Liver (tissue), 8 donors: ENCODE measurements at regions not wholly inside any gene's neighbourhood (a gene's known extent, or its start where the extent isn't known, plus 50 kb on each side); places are given as distances from the start of the nearest gene placed in this dataset.

Experiments
- DNase-seq: peaks from one replicate; pipeline ENCODE4 v3.0.0-alpha.2; 2017; ENCODE audit warnings: low spot score
- H3K27ac ChIP-seq, 2 donors: one replicate each; pipeline ENCODE4 v1.7.0; 2013; ENCODE audit warnings: inconsistent platforms in 2 of 2, low read length in 2 of 2, control low read depth in 1 of 2, low read depth in 1 of 2, mild to moderate bottlenecking in 1 of 2
- H3K27me3 ChIP-seq, 4 donors: one replicate each; pipeline versions ENCODE4 v1.6.1 to v1.7.0; 2013; ENCODE audit warnings: low read length in 3 of 4, inconsistent platforms in 1 of 4, mild to moderate bottlenecking in 1 of 4, moderate library complexity in 1 of 4; ENCODE audit not compliant: control insufficient read depth in 4 of 4, insufficient read depth in 4 of 4
- H3K36me3 ChIP-seq, 4 donors: one replicate each; pipeline versions ENCODE4 v1.6.1 to v1.7.0; 2013; ENCODE audit warnings: low read length in 3 of 4, mild to moderate bottlenecking in 3 of 4, low read depth in 1 of 4, moderate library complexity in 1 of 4; ENCODE audit not compliant: control insufficient read depth in 4 of 4, insufficient read depth in 3 of 4
- H3K4me1 ChIP-seq, 4 donors: one replicate each; pipeline versions ENCODE4 v1.6.1 to v1.7.0; 2013; ENCODE audit warnings: low read length in 3 of 4, mild to moderate bottlenecking in 3 of 4, moderate library complexity in 1 of 4; ENCODE audit not compliant: control insufficient read depth in 4 of 4, insufficient read depth in 4 of 4
- H3K4me3 ChIP-seq, 3 donors: one replicate each; pipeline versions ENCODE4 v1.6.1 to v1.7.0; 2013; ENCODE audit warnings: low read length in 3 of 3, control low read depth in 1 of 3, low read depth in 1 of 3, mild to moderate bottlenecking in 1 of 3
- H3K9ac ChIP-seq, 2 donors: one replicate each; pipeline ENCODE4 v1.7.0; 2013; ENCODE audit warnings: low read length in 2 of 2, mild to moderate bottlenecking in 2 of 2, moderate library complexity in 2 of 2, control low read depth in 1 of 2, low read depth in 1 of 2
- H3K9me3 ChIP-seq, 4 donors: one replicate each; pipeline versions ENCODE4 v1.6.1 to v1.7.0; 2013; ENCODE audit warnings: low read length in 3 of 4; ENCODE audit not compliant: control insufficient read depth in 4 of 4
- EGR1 ChIP-seq, 2 donors: IDR thresholded peaks; 2 replicates each; pipeline ENCODE4 v1.6.1; 2016 to 2018; ENCODE audit warnings: antibody characterized with exemption in 2 of 2, low read depth in 2 of 2
- FOXA1 ChIP-seq: IDR thresholded peaks from 2 replicates; pipeline ENCODE4 v1.6.1; 2016; ENCODE audit warnings: antibody characterized with exemption
- FOXA2 ChIP-seq: IDR thresholded peaks from 2 replicates; pipeline ENCODE4 v1.6.1; 2016; ENCODE audit warnings: antibody characterized with exemption
- GABPA ChIP-seq, 2 donors: IDR thresholded peaks in 1 of 2; conservative IDR thresholded peaks in 1 of 2; 2 replicates each; pipeline ENCODE4 v1.6.1; 2016; ENCODE audit warnings: antibody characterized with exemption in 2 of 2, mild to moderate bottlenecking in 1 of 2, moderate library complexity in 1 of 2
- HNF4A ChIP-seq, 2 donors: conservative IDR thresholded peaks; 2 replicates each; pipeline ENCODE4 v1.6.1; 2016; ENCODE audit warnings: antibody characterized with exemption in 2 of 2, mild to moderate bottlenecking in 2 of 2
- HNF4G ChIP-seq: IDR thresholded peaks from 2 replicates; pipeline ENCODE4 v1.6.1; 2016; ENCODE audit warnings: antibody characterized with exemption
- JUND ChIP-seq, 2 donors: IDR thresholded peaks; 2 replicates each; pipeline ENCODE4 v1.6.1; 2016; ENCODE audit warnings: antibody characterized with exemption in 2 of 2
- NR2F2 ChIP-seq: IDR thresholded peaks from 2 replicates; pipeline ENCODE4 v1.6.1; 2016; ENCODE audit warnings: antibody characterized with exemption
- RAD21 ChIP-seq, 2 donors: IDR thresholded peaks; 2 replicates each; pipeline ENCODE4 v1.6.1; 2016; ENCODE audit warnings: antibody characterized with exemption in 2 of 2, mild to moderate bottlenecking in 2 of 2
- RXRA ChIP-seq, 2 donors: IDR thresholded peaks; 2 replicates each; pipeline ENCODE4 v1.6.1; 2017 to 2018; ENCODE audit warnings: antibody characterized with exemption in 2 of 2, mild to moderate bottlenecking in 1 of 2
- SP1 ChIP-seq: IDR thresholded peaks from 2 replicates; pipeline ENCODE4 v1.6.1; 2018; ENCODE audit warnings: antibody characterized with exemption, mild to moderate bottlenecking
- TAF1 ChIP-seq: conservative IDR thresholded peaks from 2 replicates; pipeline ENCODE4 v1.6.1; 2016; ENCODE audit warnings: antibody characterized with exemption, mild to moderate bottlenecking
- YY1 ChIP-seq: IDR thresholded peaks from 2 replicates; pipeline ENCODE4 v1.6.1; 2016; ENCODE audit warnings: antibody characterized with exemption, mild to moderate bottlenecking
- WGBS: extraction: QIAGEN DNeasy Blood & Tissue Kit; methylation state at CpG from one replicate; pipeline ENCODE4 v1.1.7; 2013; 5-methylcytosine and 5-hydroxymethylcytosine counted together
- TF ChIP-seq, protein P1 (sequence below): IDR thresholded peaks from 2 replicates; pipeline ENCODE4 v1.6.1; 2016; ENCODE audit warnings: antibody characterized with exemption
- TF ChIP-seq, protein P2 (sequence below): fragments of 150-350 bp; IDR thresholded peaks from 2 replicates; pipeline ENCODE4 v1.5.1; 2017; ENCODE audit warnings: improper control_type of control experiment, low read depth, low read length; ENCODE audit not compliant: missing input control
- TF ChIP-seq, protein P3 (sequence below): IDR thresholded peaks from 2 replicates; pipeline ENCODE4 v1.6.1; 2016; ENCODE audit warnings: antibody characterized with exemption
- TF ChIP-seq, protein P4 (sequence below): IDR thresholded peaks from 2 replicates; pipeline ENCODE4 v1.6.1; 2016; ENCODE audit warnings: antibody characterized with exemption
- TF ChIP-seq, protein P5 (sequence below): IDR thresholded peaks from 2 replicates; pipeline ENCODE4 v1.6.1; 2016; ENCODE audit warnings: antibody characterized with exemption, mild to moderate bottlenecking
- donor health status: healthy.
- donor health status: healthy.
- donor health status: healthy.
- donor health status: healthy.
- donor health status: healthy.

DNA sequence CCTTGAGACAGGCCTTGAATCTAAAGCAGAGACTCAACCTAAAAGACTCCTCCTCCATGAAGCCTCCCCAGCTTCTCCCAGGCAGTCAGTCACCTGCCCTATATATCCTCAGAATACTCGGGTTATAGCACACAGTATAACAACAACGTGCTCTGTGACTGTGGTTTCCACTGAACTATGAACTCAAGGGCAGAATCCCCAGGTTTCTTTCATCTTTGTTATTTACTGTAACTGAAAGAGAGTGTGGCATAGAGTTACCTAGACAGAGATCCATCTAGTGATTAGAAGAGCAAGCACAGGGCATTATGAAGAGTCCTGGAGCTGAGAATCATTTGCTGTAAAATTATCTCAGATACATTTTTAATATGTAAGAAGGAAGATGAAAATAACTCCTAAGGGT is 281.6 kb upstream of the ZNF521 start:
- H3K27ac ChIP-seq, result no peak overlapping the region
- 34% methylated on average over 2 of the region's 2 CpGs for WGBS
- H3K9ac ChIP-seq, result no peak overlapping the region
- no peaks in the 10 kb centered on the region for H3K36me3 ChIP-seq
- H3K27me3 ChIP-seq, result no peaks in the 10 kb centered on the region
- no peaks in the 10 kb centered on the region for H3K9me3 ChIP-seq
- H3K4me3 ChIP-seq, result no peak overlapping the region
- H3K4me1 ChIP-seq, result no peaks in the 10 kb centered on the region
- TF ChIP-seq GABPA (IDR thresholded peaks at IDR 0.05 in 1 of 2, conservative IDR thresholded peaks at IDR 0.05 in 1 of 2) (no peak), RXRA (IDR thresholded peaks at IDR 0.05) (no peak), JUND (IDR thresholded peaks at IDR 0.05) (no peak), RAD21 (IDR thresholded peaks at IDR 0.05) (no peak), YY1 (no peak), SP1 (no peak), NR2F2 (no peak), FOXA1 (no peak), TAF1 (no peak), HNF4A (conservative IDR thresholded peaks at IDR 0.05) (no peak), FOXA2 (no peak), EGR1 (IDR thresholded peaks at IDR 0.05; ENCODE audit: low read depth in 2 of 2) (no peak), HNF4G (no peak)
- TF ChIP-seq, protein P1, sequence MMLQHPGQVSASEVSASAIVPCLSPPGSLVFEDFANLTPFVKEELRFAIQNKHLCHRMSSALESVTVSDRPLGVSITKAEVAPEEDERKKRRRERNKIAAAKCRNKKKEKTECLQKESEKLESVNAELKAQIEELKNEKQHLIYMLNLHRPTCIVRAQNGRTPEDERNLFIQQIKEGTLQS, result no peak
- TF ChIP-seq, protein P2, sequence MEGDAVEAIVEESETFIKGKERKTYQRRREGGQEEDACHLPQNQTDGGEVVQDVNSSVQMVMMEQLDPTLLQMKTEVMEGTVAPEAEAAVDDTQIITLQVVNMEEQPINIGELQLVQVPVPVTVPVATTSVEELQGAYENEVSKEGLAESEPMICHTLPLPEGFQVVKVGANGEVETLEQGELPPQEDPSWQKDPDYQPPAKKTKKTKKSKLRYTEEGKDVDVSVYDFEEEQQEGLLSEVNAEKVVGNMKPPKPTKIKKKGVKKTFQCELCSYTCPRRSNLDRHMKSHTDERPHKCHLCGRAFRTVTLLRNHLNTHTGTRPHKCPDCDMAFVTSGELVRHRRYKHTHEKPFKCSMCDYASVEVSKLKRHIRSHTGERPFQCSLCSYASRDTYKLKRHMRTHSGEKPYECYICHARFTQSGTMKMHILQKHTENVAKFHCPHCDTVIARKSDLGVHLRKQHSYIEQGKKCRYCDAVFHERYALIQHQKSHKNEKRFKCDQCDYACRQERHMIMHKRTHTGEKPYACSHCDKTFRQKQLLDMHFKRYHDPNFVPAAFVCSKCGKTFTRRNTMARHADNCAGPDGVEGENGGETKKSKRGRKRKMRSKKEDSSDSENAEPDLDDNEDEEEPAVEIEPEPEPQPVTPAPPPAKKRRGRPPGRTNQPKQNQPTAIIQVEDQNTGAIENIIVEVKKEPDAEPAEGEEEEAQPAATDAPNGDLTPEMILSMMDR, result no peak
- TF ChIP-seq, protein P3, sequence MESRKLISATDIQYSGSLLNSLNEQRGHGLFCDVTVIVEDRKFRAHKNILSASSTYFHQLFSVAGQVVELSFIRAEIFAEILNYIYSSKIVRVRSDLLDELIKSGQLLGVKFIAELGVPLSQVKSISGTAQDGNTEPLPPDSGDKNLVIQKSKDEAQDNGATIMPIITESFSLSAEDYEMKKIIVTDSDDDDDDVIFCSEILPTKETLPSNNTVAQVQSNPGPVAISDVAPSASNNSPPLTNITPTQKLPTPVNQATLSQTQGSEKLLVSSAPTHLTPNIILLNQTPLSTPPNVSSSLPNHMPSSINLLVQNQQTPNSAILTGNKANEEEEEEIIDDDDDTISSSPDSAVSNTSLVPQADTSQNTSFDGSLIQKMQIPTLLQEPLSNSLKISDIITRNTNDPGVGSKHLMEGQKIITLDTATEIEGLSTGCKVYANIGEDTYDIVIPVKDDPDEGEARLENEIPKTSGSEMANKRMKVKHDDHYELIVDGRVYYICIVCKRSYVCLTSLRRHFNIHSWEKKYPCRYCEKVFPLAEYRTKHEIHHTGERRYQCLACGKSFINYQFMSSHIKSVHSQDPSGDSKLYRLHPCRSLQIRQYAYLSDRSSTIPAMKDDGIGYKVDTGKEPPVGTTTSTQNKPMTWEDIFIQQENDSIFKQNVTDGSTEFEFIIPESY, result no peak
- TF ChIP-seq, protein P4, sequence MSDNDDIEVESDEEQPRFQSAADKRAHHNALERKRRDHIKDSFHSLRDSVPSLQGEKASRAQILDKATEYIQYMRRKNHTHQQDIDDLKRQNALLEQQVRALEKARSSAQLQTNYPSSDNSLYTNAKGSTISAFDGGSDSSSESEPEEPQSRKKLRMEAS, result no peak
- TF ChIP-seq, protein P5, sequence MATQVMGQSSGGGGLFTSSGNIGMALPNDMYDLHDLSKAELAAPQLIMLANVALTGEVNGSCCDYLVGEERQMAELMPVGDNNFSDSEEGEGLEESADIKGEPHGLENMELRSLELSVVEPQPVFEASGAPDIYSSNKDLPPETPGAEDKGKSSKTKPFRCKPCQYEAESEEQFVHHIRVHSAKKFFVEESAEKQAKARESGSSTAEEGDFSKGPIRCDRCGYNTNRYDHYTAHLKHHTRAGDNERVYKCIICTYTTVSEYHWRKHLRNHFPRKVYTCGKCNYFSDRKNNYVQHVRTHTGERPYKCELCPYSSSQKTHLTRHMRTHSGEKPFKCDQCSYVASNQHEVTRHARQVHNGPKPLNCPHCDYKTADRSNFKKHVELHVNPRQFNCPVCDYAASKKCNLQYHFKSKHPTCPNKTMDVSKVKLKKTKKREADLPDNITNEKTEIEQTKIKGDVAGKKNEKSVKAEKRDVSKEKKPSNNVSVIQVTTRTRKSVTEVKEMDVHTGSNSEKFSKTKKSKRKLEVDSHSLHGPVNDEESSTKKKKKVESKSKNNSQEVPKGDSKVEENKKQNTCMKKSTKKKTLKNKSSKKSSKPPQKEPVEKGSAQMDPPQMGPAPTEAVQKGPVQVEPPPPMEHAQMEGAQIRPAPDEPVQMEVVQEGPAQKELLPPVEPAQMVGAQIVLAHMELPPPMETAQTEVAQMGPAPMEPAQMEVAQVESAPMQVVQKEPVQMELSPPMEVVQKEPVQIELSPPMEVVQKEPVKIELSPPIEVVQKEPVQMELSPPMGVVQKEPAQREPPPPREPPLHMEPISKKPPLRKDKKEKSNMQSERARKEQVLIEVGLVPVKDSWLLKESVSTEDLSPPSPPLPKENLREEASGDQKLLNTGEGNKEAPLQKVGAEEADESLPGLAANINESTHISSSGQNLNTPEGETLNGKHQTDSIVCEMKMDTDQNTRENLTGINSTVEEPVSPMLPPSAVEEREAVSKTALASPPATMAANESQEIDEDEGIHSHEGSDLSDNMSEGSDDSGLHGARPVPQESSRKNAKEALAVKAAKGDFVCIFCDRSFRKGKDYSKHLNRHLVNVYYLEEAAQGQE, result no peak
- DNase-seq, result no peak

DNA sequence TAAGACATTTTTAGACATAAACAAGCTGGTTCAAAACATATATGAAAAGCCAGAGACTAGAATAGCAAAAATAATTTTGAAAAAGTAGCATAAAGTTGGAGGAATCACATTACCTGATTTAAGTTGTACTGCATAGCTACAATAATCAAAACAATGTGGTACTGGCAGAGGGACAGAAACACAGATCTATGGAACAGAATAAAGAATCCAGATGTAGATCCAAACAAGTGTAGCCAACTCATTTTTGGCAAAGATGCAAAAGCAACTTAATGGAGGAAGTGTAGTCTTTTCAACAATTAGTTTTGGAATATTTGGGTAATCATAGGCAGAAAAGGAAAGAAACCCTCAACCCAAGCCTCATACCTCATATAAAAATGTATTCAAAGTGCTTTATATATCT is 278.7 kb upstream of the ZNF521 start:
- Histone ChIP-seq H3K36me3 (no peaks in the 10 kb centered on the region), H3K4me1 (no peaks in the 10 kb centered on the region), H3K9ac (no peak overlapping the region), H3K27me3 (no peaks in the 10 kb centered on the region), H3K4me3 (no peak overlapping the region), H3K27ac (no peak overlapping the region), H3K9me3 (peaks cover 0 to 3% (median under 1%) of the 10 kb centered on the region in 4 donors)
- DNase-seq, result no peak
- TF ChIP-seq RXRA (IDR thresholded peaks at IDR 0.05) (no peak), HNF4A (conservative IDR thresholded peaks at IDR 0.05) (no peak), RAD21 (IDR thresholded peaks at IDR 0.05) (no peak), TAF1 (no peak), GABPA (IDR thresholded peaks at IDR 0.05 in 1 of 2, conservative IDR thresholded peaks at IDR 0.05 in 1 of 2) (no peak), FOXA1 (no peak), JUND (IDR thresholded peaks at IDR 0.05) (no peak)
